Liver (tissue), 8 donors: ENCODE measurements at regions not wholly inside any gene's neighbourhood (a gene's known extent, or its start where the extent isn't known, plus 50 kb on each side); places are given as distances from the start of the nearest gene placed in this dataset.

Experiments
- DNase-seq: peaks from one replicate; pipeline ENCODE4 v3.0.0-alpha.2; 2017; ENCODE audit warnings: low spot score
- H3K27ac ChIP-seq, 2 donors: one replicate each; pipeline ENCODE4 v1.7.0; 2013; ENCODE audit warnings: inconsistent platforms in 2 of 2, low read length in 2 of 2, control low read depth in 1 of 2, low read depth in 1 of 2, mild to moderate bottlenecking in 1 of 2
- H3K27me3 ChIP-seq, 4 donors: one replicate each; pipeline versions ENCODE4 v1.6.1 to v1.7.0; 2013; ENCODE audit warnings: low read length in 3 of 4, inconsistent platforms in 1 of 4, mild to moderate bottlenecking in 1 of 4, moderate library complexity in 1 of 4; ENCODE audit not compliant: control insufficient read depth in 4 of 4, insufficient read depth in 4 of 4
- H3K36me3 ChIP-seq, 4 donors: one replicate each; pipeline versions ENCODE4 v1.6.1 to v1.7.0; 2013; ENCODE audit warnings: low read length in 3 of 4, mild to moderate bottlenecking in 3 of 4, low read depth in 1 of 4, moderate library complexity in 1 of 4; ENCODE audit not compliant: control insufficient read depth in 4 of 4, insufficient read depth in 3 of 4
- H3K4me1 ChIP-seq, 4 donors: one replicate each; pipeline versions ENCODE4 v1.6.1 to v1.7.0; 2013; ENCODE audit warnings: low read length in 3 of 4, mild to moderate bottlenecking in 3 of 4, moderate library complexity in 1 of 4; ENCODE audit not compliant: control insufficient read depth in 4 of 4, insufficient read depth in 4 of 4
- H3K4me3 ChIP-seq, 3 donors: one replicate each; pipeline versions ENCODE4 v1.6.1 to v1.7.0; 2013; ENCODE audit warnings: low read length in 3 of 3, control low read depth in 1 of 3, low read depth in 1 of 3, mild to moderate bottlenecking in 1 of 3
- H3K9ac ChIP-seq, 2 donors: one replicate each; pipeline ENCODE4 v1.7.0; 2013; ENCODE audit warnings: low read length in 2 of 2, mild to moderate bottlenecking in 2 of 2, moderate library complexity in 2 of 2, control low read depth in 1 of 2, low read depth in 1 of 2
- H3K9me3 ChIP-seq, 4 donors: one replicate each; pipeline versions ENCODE4 v1.6.1 to v1.7.0; 2013; ENCODE audit warnings: low read length in 3 of 4; ENCODE audit not compliant: control insufficient read depth in 4 of 4
- ATF3 ChIP-seq: IDR thresholded peaks from 2 replicates; pipeline ENCODE4 v1.6.1; 2016; ENCODE audit warnings: antibody characterized with exemption
- CTCF ChIP-seq: fragments of 150-350 bp; IDR thresholded peaks from 2 replicates; pipeline ENCODE4 v1.5.1; 2017; ENCODE audit warnings: improper control_type of control experiment, low read depth, low read length; ENCODE audit not compliant: missing input control
- EGR1 ChIP-seq, 2 donors: IDR thresholded peaks; 2 replicates each; pipeline ENCODE4 v1.6.1; 2016 to 2018; ENCODE audit warnings: antibody characterized with exemption in 2 of 2, low read depth in 2 of 2
- FOXA1 ChIP-seq: IDR thresholded peaks from 2 replicates; pipeline ENCODE4 v1.6.1; 2016; ENCODE audit warnings: antibody characterized with exemption
- FOXA2 ChIP-seq: IDR thresholded peaks from 2 replicates; pipeline ENCODE4 v1.6.1; 2016; ENCODE audit warnings: antibody characterized with exemption
- GABPA ChIP-seq, 2 donors: IDR thresholded peaks in 1 of 2; conservative IDR thresholded peaks in 1 of 2; 2 replicates each; pipeline ENCODE4 v1.6.1; 2016; ENCODE audit warnings: antibody characterized with exemption in 2 of 2, mild to moderate bottlenecking in 1 of 2, moderate library complexity in 1 of 2
- HNF4A ChIP-seq, 2 donors: conservative IDR thresholded peaks; 2 replicates each; pipeline ENCODE4 v1.6.1; 2016; ENCODE audit warnings: antibody characterized with exemption in 2 of 2, mild to moderate bottlenecking in 2 of 2
- HNF4G ChIP-seq: IDR thresholded peaks from 2 replicates; pipeline ENCODE4 v1.6.1; 2016; ENCODE audit warnings: antibody characterized with exemption
- JUND ChIP-seq, 2 donors: IDR thresholded peaks; 2 replicates each; pipeline ENCODE4 v1.6.1; 2016; ENCODE audit warnings: antibody characterized with exemption in 2 of 2
- MAX ChIP-seq: IDR thresholded peaks from 2 replicates; pipeline ENCODE4 v1.6.1; 2016; ENCODE audit warnings: antibody characterized with exemption
- NR2F2 ChIP-seq: IDR thresholded peaks from 2 replicates; pipeline ENCODE4 v1.6.1; 2016; ENCODE audit warnings: antibody characterized with exemption
- RAD21 ChIP-seq, 2 donors: IDR thresholded peaks; 2 replicates each; pipeline ENCODE4 v1.6.1; 2016; ENCODE audit warnings: antibody characterized with exemption in 2 of 2, mild to moderate bottlenecking in 2 of 2
- RXRA ChIP-seq, 2 donors: IDR thresholded peaks; 2 replicates each; pipeline ENCODE4 v1.6.1; 2017 to 2018; ENCODE audit warnings: antibody characterized with exemption in 2 of 2, mild to moderate bottlenecking in 1 of 2
- SP1 ChIP-seq: IDR thresholded peaks from 2 replicates; pipeline ENCODE4 v1.6.1; 2018; ENCODE audit warnings: antibody characterized with exemption, mild to moderate bottlenecking
- TAF1 ChIP-seq: conservative IDR thresholded peaks from 2 replicates; pipeline ENCODE4 v1.6.1; 2016; ENCODE audit warnings: antibody characterized with exemption, mild to moderate bottlenecking
- YY1 ChIP-seq: IDR thresholded peaks from 2 replicates; pipeline ENCODE4 v1.6.1; 2016; ENCODE audit warnings: antibody characterized with exemption, mild to moderate bottlenecking
- ZBTB33 ChIP-seq: IDR thresholded peaks from 2 replicates; pipeline ENCODE4 v1.6.1; 2016; ENCODE audit warnings: antibody characterized with exemption
- WGBS: extraction: QIAGEN DNeasy Blood & Tissue Kit; methylation state at CpG from one replicate; pipeline ENCODE4 v1.1.7; 2013; 5-methylcytosine and 5-hydroxymethylcytosine counted together
- TF ChIP-seq, protein P1 (sequence below): IDR thresholded peaks from 2 replicates; pipeline ENCODE4 v1.6.1; 2016; ENCODE audit warnings: antibody characterized with exemption, mild to moderate bottlenecking
- donor health status: healthy.
- donor health status: healthy.
- donor health status: healthy.
- donor health status: healthy.
- donor health status: healthy.

DNA sequence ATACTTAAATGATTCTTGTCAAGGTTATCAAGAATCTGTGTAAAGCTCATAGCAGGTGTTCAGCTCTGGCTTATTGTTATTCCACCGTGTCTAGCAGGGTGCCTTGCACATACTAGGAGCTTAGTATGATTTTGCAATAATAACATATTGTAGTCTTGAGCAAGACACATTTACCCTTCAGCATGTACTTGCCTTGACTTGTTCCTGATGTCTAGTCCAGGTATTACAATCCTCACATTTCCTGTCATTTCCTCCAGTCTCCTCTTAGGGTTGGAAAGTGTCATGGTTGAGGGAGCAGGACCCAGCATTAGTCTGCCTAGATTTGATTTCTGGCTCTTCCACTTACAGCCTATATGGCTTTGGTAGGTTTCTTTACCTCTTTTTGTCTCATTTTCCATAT, 246.1 kb downstream of the RAD51AP2 start:
- no peaks in the 10 kb centered on the region for H3K36me3 ChIP-seq
- H3K9me3 ChIP-seq = peaks cover 0 to 2% (median under 1%) of the 10 kb centered on the region in 4 donors
- H3K4me3 ChIP-seq = no peak overlapping the region
- 91% methylated on average over 1 of the region's 1 CpG for WGBS
- no peak for DNase-seq
- H3K27me3 ChIP-seq = no peaks in the 10 kb centered on the region
- no peak overlapping the region for H3K9ac ChIP-seq
- TF ChIP-seq TAF1 (no peak), FOXA1 (no peak)
- no peaks in the 10 kb centered on the region for H3K4me1 ChIP-seq
- no peak overlapping the region for H3K27ac ChIP-seq

DNA sequence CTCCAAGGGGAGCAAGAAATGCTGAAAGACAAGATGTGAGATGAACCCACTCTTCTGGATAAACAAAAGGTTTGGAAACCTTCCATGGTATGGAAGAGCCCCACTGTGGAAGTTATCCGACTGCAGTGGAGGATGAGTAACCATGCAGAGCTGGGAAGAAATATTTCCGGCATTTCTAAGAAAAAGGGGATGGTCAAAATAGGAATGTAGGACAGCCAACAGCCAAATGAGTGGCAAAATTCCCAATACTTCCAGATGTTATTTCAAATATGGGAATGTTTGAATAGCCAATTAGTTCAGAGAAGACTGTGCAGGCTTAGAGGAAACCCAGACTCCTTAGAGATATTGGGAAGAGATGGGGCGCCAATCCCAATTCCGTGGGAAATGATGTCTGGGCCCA, 246.8 kb downstream of the RAD51AP2 start:
- Histone ChIP-seq H3K27me3 (no peaks in the 10 kb centered on the region), H3K27ac (no peak overlapping the region), H3K36me3 (no peaks in the 10 kb centered on the region), H3K9ac (no peak overlapping the region), H3K4me1 (no peaks in the 10 kb centered on the region), H3K9me3 (peaks cover 0 to 2% (median under 1%) of the 10 kb centered on the region in 4 donors), H3K4me3 (no peak overlapping the region)
- no peak for DNase-seq
- WGBS = 93% methylated on average over 4 of the region's 4 CpGs
- no peak for TF ChIP-seq HNF4A (conservative IDR thresholded peaks at IDR 0.05)
- TF ChIP-seq ATF3 = no peak
- no peak for TF ChIP-seq HNF4G
- no peak for TF ChIP-seq TAF1
- no peak for TF ChIP-seq JUND (IDR thresholded peaks at IDR 0.05)
- TF ChIP-seq RAD21 (IDR thresholded peaks at IDR 0.05) = no peak
- no peak for TF ChIP-seq YY1
- no peak for TF ChIP-seq FOXA2
- no peak for TF ChIP-seq MAX
- no peak for TF ChIP-seq ZBTB33
- TF ChIP-seq RXRA (IDR thresholded peaks at IDR 0.05) = no peak
- TF ChIP-seq GABPA (IDR thresholded peaks at IDR 0.05 in 1 of 2, conservative IDR thresholded peaks at IDR 0.05 in 1 of 2) = no peak
- TF ChIP-seq FOXA1 = no peak
- TF ChIP-seq EGR1 (IDR thresholded peaks at IDR 0.05; ENCODE audit: low read depth in 2 of 2) = no peak
- no peak for TF ChIP-seq SP1
- TF ChIP-seq NR2F2 = no peak
- TF ChIP-seq CTCF = no peak

DNA sequence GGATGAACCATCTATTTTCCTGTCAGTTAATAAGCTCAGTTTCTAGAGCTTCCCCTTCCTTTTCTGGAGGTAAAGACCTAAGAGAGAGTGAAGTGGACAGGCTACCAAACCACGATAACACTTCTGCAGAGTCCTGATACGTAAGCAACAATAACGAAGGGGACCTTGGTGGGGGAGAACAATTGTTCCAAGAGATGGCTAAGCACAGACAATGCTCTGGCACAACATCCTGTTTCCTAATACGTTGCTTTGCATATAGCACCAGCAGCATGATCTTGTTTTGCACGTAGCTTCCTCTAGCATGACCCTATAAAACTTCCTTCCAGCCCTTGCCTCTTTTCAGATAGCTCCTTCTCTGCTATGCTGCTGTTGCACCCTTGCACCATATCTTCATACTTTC, 247.3 kb downstream of the RAD51AP2 start:
- TF ChIP-seq JUND (IDR thresholded peaks at IDR 0.05) (no peak), FOXA1 (no peak), RAD21 (IDR thresholded peaks at IDR 0.05) (no peak), HNF4A (conservative IDR thresholded peaks at IDR 0.05) (no peak), RXRA (IDR thresholded peaks at IDR 0.05) (no peak), YY1 (no peak), EGR1 (IDR thresholded peaks at IDR 0.05; ENCODE audit: low read depth in 2 of 2) (no peak), FOXA2 (no peak), GABPA (IDR thresholded peaks at IDR 0.05 in 1 of 2, conservative IDR thresholded peaks at IDR 0.05 in 1 of 2) (no peak), TAF1 (no peak), NR2F2 (no peak), ZBTB33 (no peak), SP1 (no peak), HNF4G (no peak)
- TF ChIP-seq, protein P1, sequence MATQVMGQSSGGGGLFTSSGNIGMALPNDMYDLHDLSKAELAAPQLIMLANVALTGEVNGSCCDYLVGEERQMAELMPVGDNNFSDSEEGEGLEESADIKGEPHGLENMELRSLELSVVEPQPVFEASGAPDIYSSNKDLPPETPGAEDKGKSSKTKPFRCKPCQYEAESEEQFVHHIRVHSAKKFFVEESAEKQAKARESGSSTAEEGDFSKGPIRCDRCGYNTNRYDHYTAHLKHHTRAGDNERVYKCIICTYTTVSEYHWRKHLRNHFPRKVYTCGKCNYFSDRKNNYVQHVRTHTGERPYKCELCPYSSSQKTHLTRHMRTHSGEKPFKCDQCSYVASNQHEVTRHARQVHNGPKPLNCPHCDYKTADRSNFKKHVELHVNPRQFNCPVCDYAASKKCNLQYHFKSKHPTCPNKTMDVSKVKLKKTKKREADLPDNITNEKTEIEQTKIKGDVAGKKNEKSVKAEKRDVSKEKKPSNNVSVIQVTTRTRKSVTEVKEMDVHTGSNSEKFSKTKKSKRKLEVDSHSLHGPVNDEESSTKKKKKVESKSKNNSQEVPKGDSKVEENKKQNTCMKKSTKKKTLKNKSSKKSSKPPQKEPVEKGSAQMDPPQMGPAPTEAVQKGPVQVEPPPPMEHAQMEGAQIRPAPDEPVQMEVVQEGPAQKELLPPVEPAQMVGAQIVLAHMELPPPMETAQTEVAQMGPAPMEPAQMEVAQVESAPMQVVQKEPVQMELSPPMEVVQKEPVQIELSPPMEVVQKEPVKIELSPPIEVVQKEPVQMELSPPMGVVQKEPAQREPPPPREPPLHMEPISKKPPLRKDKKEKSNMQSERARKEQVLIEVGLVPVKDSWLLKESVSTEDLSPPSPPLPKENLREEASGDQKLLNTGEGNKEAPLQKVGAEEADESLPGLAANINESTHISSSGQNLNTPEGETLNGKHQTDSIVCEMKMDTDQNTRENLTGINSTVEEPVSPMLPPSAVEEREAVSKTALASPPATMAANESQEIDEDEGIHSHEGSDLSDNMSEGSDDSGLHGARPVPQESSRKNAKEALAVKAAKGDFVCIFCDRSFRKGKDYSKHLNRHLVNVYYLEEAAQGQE = no peak
- 72% methylated on average over 5 of the region's 5 CpGs for WGBS
- Histone ChIP-seq H3K9me3 (no peaks in the 10 kb centered on the region), H3K4me1 (no peaks in the 10 kb centered on the region), H3K4me3 (no peak overlapping the region), H3K27ac (no peak overlapping the region), H3K36me3 (no peaks in the 10 kb centered on the region), H3K9ac (no peak overlapping the region), H3K27me3 (no peaks in the 10 kb centered on the region)
- no peak for DNase-seq
